PC-9 (cell line): ENCODE measurements at regions not wholly inside any gene's neighbourhood (a gene's known extent, or its start where the extent isn't known, plus 50 kb on each side); places are given as distances from the start of the nearest gene placed in this dataset.

Experiments
- CTCF ChIP-seq: fragments of 200-600 bp; sonication (generic); conservative IDR thresholded peaks from 2 replicates; pipeline ENCODE4 v1.6.1; 2017; ENCODE audit warnings: mixed run types, antibody characterized with exemption, mild to moderate bottlenecking, moderate library complexity
- EZH2 ChIP-seq: fragments of 200-600 bp; sonication (generic); IDR thresholded peaks from 2 replicates; pipeline ENCODE4 v1.8.0; 2017; ENCODE audit warnings: antibody characterized with exemption, low read depth

GRCh38 chr13:67481445-67481844 lies 251.3 kb upstream of the PCDH9 start:
- no peak for TF ChIP-seq CTCF
- TF ChIP-seq EZH2: no peak
